ENCODE measurements at regions not wholly inside any gene's neighbourhood (a gene's known extent, or its start where the extent isn't known, plus 50 kb on each side); places are given as distances from the start of the nearest gene placed in this dataset.

GRCh38 chr13:86862137-86862536, 809.0 kb upstream of the SLITRK5 start:
- no peak for TF ChIP-seq GATA2 (IDR thresholded peaks at IDR 0.05; ENCODE audit: low read depth, low read length)
- TF ChIP-seq GATA3 (IDR thresholded peaks at IDR 0.05; ENCODE audit: low read depth, low read length): no peak
